Right lobe of liver (tissue), 6 donors: ENCODE measurements at regions not wholly inside any gene's neighbourhood (a gene's known extent, or its start where the extent isn't known, plus 50 kb on each side); places are given as distances from the start of the nearest gene placed in this dataset.
A peak's percentile ranks its signal among the peaks of the same experiment; 100 is the strongest.

Source experiments
- ATAC-seq, 4 donors: fragments of 200-7000 bp; cut with Tn5 transposase; one replicate each; pipeline ENCODE4 v1.9.1; 2020; ENCODE audit warnings: mild to moderate bottlenecking in 4 of 4, moderate library complexity in 4 of 4
- DNase-seq, 3 donors: peaks; one replicate each; pipeline ENCODE4 v3.0.0-alpha.2; 2020
- H3K27ac ChIP-seq, 3 donors: fragments of 200-600 bp; one replicate each; pipeline ENCODE4 v1.8.0; 2022
- H3K27me3 ChIP-seq, 2 donors: fragments of 200-600 bp; one replicate each; pipeline ENCODE4 v1.8.0; 2022
- H3K36me3 ChIP-seq, 4 donors: fragments of 200-600 bp; sonication (generic) in 1 of 4; one replicate each; pipeline versions ENCODE4 v1.5.1 to v1.8.0; 2017 to 2022; ENCODE audit warnings: control low read depth in 1 of 4
- H3K4me1 ChIP-seq, 4 donors: fragments of 200-600 bp; sonication (generic) in 1 of 4; one replicate each; pipeline versions ENCODE4 v1.5.1 to v1.8.0; 2017 to 2022; ENCODE audit warnings: control low read depth in 1 of 4
- H3K4me3 ChIP-seq, 3 donors: fragments of 200-600 bp; one replicate each; pipeline ENCODE4 v1.8.0; 2022
- H3K9me3 ChIP-seq, 4 donors: fragments of 200-600 bp; sonication (generic) in 1 of 4; one replicate each; pipeline versions ENCODE4 v1.5.1 to v1.8.0; 2017 to 2022; ENCODE audit warnings: control low read depth in 1 of 4
- POLR2A ChIP-seq: fragments of 450-650 bp; IDR thresholded peaks from one replicate; pipeline ENCODE4 v1.6.1; 2017; ENCODE audit warnings: antibody characterized with exemption, mild to moderate bottlenecking
- WGBS: methylation state at CpG from one replicate; pipeline ENCODE4 v1.1.6; 2018; ENCODE audit warnings: low coverage, low lambda C conversion rate; ENCODE audit not compliant: insufficient coverage; ENCODE audit errors: missing lambda C conversion rate; 5-methylcytosine and 5-hydroxymethylcytosine counted together
- intact Hi-C, 2 donors: fragments of 100-400 bp; cut with DNase I; formaldehyde crosslinking; loops; one replicate each; pipeline versions ENCODE4 v1.11.2 to v1.14.1; 2022
- TF ChIP-seq, protein P1 (sequence below), 4 donors: fragments of 200-600 bp in 3 of 4; fragments of 450-650 bp in 1 of 4; IDR thresholded peaks; one replicate each; pipeline versions ENCODE4 v1.5.1 to v1.8.0; 2016 to 2022; ENCODE audit warnings: antibody characterized with exemption in 4 of 4, mild to moderate bottlenecking in 2 of 4
- donor health status: DM: no; HTN: yes; CAD: no.
- donor health status: DM: no; HTN: no; CAD: no.
- donor health status: DM: no; HTN: no; CAD: no.
- donor health status: DM: no; HTN: yes; CAD: no.
- donor health status: DM: no; HTN: yes; CAD: no.

DNA sequence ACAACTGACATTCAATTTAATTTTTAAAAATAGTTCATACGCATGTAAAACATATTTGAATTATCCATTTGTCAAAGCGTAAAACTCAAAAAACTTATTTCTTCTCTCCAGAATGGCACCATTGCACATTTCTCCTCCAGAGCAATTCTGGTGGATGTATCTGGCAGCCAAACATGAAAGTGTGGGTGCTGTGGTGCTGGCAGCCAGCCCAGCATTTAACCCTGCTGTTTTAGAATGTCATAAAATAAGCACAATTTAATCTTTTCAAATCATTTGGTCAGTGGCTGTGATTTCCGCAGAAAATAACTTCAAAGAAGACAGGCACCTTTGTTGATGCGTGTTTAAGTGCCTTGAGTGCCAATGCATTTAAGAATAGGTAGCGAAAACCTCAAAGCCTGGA lies 302.7 kb upstream of the MEOX2 start:
- H3K4me3 ChIP-seq, result no peak overlapping the region
- 78% methylated on average over 5 of the region's 5 CpGs for WGBS
- intact Hi-C loops, result no loop called here
- H3K36me3 ChIP-seq, result no peaks in the 10 kb centered on the region
- no peaks in the 10 kb centered on the region for H3K27me3 ChIP-seq
- no peak for DNase-seq
- H3K9me3 ChIP-seq, result no peaks in the 10 kb centered on the region
- H3K4me1 ChIP-seq, result no peaks in the 10 kb centered on the region
- TF ChIP-seq, protein P1, sequence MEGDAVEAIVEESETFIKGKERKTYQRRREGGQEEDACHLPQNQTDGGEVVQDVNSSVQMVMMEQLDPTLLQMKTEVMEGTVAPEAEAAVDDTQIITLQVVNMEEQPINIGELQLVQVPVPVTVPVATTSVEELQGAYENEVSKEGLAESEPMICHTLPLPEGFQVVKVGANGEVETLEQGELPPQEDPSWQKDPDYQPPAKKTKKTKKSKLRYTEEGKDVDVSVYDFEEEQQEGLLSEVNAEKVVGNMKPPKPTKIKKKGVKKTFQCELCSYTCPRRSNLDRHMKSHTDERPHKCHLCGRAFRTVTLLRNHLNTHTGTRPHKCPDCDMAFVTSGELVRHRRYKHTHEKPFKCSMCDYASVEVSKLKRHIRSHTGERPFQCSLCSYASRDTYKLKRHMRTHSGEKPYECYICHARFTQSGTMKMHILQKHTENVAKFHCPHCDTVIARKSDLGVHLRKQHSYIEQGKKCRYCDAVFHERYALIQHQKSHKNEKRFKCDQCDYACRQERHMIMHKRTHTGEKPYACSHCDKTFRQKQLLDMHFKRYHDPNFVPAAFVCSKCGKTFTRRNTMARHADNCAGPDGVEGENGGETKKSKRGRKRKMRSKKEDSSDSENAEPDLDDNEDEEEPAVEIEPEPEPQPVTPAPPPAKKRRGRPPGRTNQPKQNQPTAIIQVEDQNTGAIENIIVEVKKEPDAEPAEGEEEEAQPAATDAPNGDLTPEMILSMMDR (IDR thresholded peaks at IDR 0.05), result no peak
- no peak overlapping the region for H3K27ac ChIP-seq
- ATAC-seq, result no peak

GRCh38 chr7:15985587-15986384 lies 299.3 kb upstream of the MEOX2 start:
- H3K4me1 ChIP-seq, result no peaks in the 10 kb centered on the region
- H3K9me3 ChIP-seq, result no peaks in the 10 kb centered on the region
- no peaks in the 10 kb centered on the region for H3K27me3 ChIP-seq
- no peaks in the 10 kb centered on the region for H3K36me3 ChIP-seq
- ATAC-seq, result no peak
- 74% methylated on average over 2 of the region's 2 CpGs for WGBS
- H3K4me3 ChIP-seq, result no peak overlapping the region
- TF ChIP-seq, protein P1 (IDR thresholded peaks at IDR 0.05), result no peak
- no peak for TF ChIP-seq POLR2A
- H3K27ac ChIP-seq, result no peak overlapping the region
- intact Hi-C loops, result no loop called here
- DNase-seq, result no peak

DNA sequence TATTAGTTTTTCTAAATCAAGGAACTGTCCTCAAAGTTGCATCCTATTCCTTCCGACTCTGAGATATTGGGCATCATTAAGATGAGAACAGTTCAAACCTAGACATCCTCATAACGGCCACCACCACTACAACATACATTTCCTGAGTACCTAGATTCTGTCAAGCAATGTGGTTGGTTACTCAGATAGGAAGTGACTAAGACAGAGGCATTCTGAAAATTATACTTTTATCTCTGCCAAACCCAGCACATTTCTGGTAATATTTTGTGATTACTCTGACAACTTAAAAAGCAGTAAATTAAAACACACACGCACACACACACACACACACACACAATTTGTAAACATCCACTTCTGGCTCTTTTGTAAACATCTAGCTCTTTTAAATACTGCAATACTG lies 291.2 kb upstream of the MEOX2 start:
- ATAC-seq, result no peak
- 36% methylated on average over 3 of the region's 3 CpGs for WGBS

DNA sequence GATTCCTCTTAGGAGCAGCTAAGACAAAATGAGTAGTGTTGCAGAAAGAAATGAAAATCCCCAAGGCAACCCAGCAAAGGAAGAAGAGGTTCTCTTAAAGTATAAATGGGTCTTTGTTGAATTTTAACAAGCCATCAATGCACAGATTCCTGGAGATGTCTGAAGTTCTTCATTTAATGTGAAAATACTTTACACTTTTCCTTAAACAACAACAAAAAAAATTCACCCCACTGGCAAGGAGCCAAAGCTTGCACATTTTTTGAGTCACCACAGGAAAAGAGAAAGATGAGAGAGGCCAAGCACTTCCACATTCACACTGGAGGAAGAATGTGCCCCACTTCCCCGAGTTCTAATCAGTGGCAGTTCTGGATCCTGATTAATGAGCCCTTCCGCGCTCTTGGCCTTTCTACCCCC lies 286.4 kb upstream of the MEOX2 start:
- intact Hi-C loops, result no loop called here
- WGBS, result 20% methylated on average over 2 of the region's 3 CpGs
- peak; percentile 63 to 84 (median 76) for ATAC-seq
- no peak for TF ChIP-seq POLR2A
- TF ChIP-seq, protein P1 (IDR thresholded peaks at IDR 0.05), result no peak
- no peaks in the 10 kb centered on the region for H3K9me3 ChIP-seq
- no peaks in the 10 kb centered on the region for H3K27me3 ChIP-seq
- no peaks in the 10 kb centered on the region for H3K4me1 ChIP-seq
- H3K27ac ChIP-seq, result no peak overlapping the region
- peak in 1 of 3 donors; percentile 45 for DNase-seq
- H3K36me3 ChIP-seq, result no peaks in the 10 kb centered on the region
- H3K4me3 ChIP-seq, result no peak overlapping the region

More for the DNA sequence above, 291.2 kb upstream of the MEOX2 start:
- no peaks in the 10 kb centered on the region for H3K9me3 ChIP-seq
- H3K27me3 ChIP-seq, result no peaks in the 10 kb centered on the region
- no peak overlapping the region for H3K27ac ChIP-seq
- no peaks in the 10 kb centered on the region for H3K4me1 ChIP-seq
- H3K36me3 ChIP-seq, result no peaks in the 10 kb centered on the region
- intact Hi-C loops, result no loop called here
- no peak for DNase-seq
- TF ChIP-seq, protein P1 (IDR thresholded peaks at IDR 0.05), result no peak
- TF ChIP-seq POLR2A, result no peak
- no peak overlapping the region for H3K4me3 ChIP-seq
